H7 (cell line): ENCODE measurements at regions not wholly inside any gene's neighbourhood (a gene's known extent, or its start where the extent isn't known, plus 50 kb on each side); places are given as distances from the start of the nearest gene placed in this dataset.

Experiments used
- DNase-seq: peaks from one replicate; pipeline ENCODE4 v3.0.0; 2012
- H3K27me3 ChIP-seq: 2 replicates; pipeline ENCODE4 v1.6.0; 2011; ENCODE audit warnings: mild to moderate bottlenecking, low read length; ENCODE audit not compliant: control insufficient read depth, insufficient read depth
- H3K36me3 ChIP-seq: replicated peaks from 2 replicates; pipeline ENCODE4 v1.5.1; 2011; ENCODE audit warnings: low read length; ENCODE audit not compliant: control insufficient read depth, insufficient read depth
- H3K4me3 ChIP-seq: 2 replicates; pipeline ENCODE4 v1.5.1; 2011; ENCODE audit warnings: low read depth, mild to moderate bottlenecking, control low read depth, low read length, moderate library complexity; ENCODE audit not compliant: insufficient read depth

GRCh38 chr4:19888587-19888986 is 363.1 kb upstream of the SLIT2 start:
- no peak for DNase-seq
- Histone ChIP-seq H3K36me3 (no peaks in the 10 kb centered on the region), H3K4me3 (no peak overlapping the region), H3K27me3 (no peaks in the 10 kb centered on the region)

GRCh38 chr4:19883841-19884240 is 367.9 kb upstream of the SLIT2 start:
- Histone ChIP-seq H3K4me3 (no peak overlapping the region), H3K27me3 (no peaks in the 10 kb centered on the region), H3K36me3 (no peaks in the 10 kb centered on the region)
- no peak for DNase-seq

GRCh38 chr4:19880206-19880605 is 371.5 kb upstream of the SLIT2 start:
- no peak overlapping the region for H3K4me3 ChIP-seq
- H3K36me3 ChIP-seq = no peaks in the 10 kb centered on the region
- no peaks in the 10 kb centered on the region for H3K27me3 ChIP-seq
- no peak for DNase-seq

- H3K27me3 ChIP-seq = no peaks in the 10 kb centered on the region
- H3K4me3 ChIP-seq = no peak overlapping the region
- H3K36me3 ChIP-seq = no peaks in the 10 kb centered on the region
- DNase-seq = no peak
Measured at GRCh38 chr4:19879330-19879729, 372.4 kb upstream of the SLIT2 start.

GRCh38 chr4:19857991-19858390 is 393.7 kb upstream of the SLIT2 start:
- no peak for DNase-seq
- H3K4me3 ChIP-seq = no peak overlapping the region
- no peaks in the 10 kb centered on the region for H3K27me3 ChIP-seq
- H3K36me3 ChIP-seq = no peaks in the 10 kb centered on the region

- no peak overlapping the region for H3K4me3 ChIP-seq
- no peaks in the 10 kb centered on the region for H3K27me3 ChIP-seq
- H3K36me3 ChIP-seq = no peaks in the 10 kb centered on the region
- DNase-seq = no peak
Measured at GRCh38 chr4:19857380-19857779, 394.3 kb upstream of the SLIT2 start.

GRCh38 chr4:19850909-19851308 is 400.8 kb upstream of the SLIT2 start:
- Histone ChIP-seq H3K36me3 (no peaks in the 10 kb centered on the region), H3K27me3 (no peaks in the 10 kb centered on the region), H3K4me3 (no peak overlapping the region)
- no peak for DNase-seq

GRCh38 chr4:19844446-19844845 is 407.3 kb upstream of the SLIT2 start:
- H3K36me3 ChIP-seq = no peaks in the 10 kb centered on the region
- no peak for DNase-seq
- H3K4me3 ChIP-seq = no peak overlapping the region
- H3K27me3 ChIP-seq = no peaks in the 10 kb centered on the region

- DNase-seq = no peak
- H3K36me3 ChIP-seq = no peaks in the 10 kb centered on the region
- no peak overlapping the region for H3K4me3 ChIP-seq
- no peaks in the 10 kb centered on the region for H3K27me3 ChIP-seq
Measured at GRCh38 chr4:19842471-19842870, 409.2 kb upstream of the SLIT2 start.

- Histone ChIP-seq H3K4me3 (no peak overlapping the region), H3K36me3 (no peaks in the 10 kb centered on the region), H3K27me3 (no peaks in the 10 kb centered on the region)
- DNase-seq = no peak
Measured at GRCh38 chr4:19838858-19839257, 412.8 kb upstream of the SLIT2 start.

GRCh38 chr4:19835429-19835828 is 416.3 kb upstream of the SLIT2 start:
- Histone ChIP-seq H3K27me3 (no peaks in the 10 kb centered on the region), H3K36me3 (no peaks in the 10 kb centered on the region), H3K4me3 (no peak overlapping the region)
- DNase-seq = no peak

- H3K4me3 ChIP-seq = no peak overlapping the region
- DNase-seq = no peak
- H3K27me3 ChIP-seq = no peaks in the 10 kb centered on the region
- no peaks in the 10 kb centered on the region for H3K36me3 ChIP-seq
Measured at GRCh38 chr4:19832411-19832810, 419.3 kb upstream of the SLIT2 start.

- H3K36me3 ChIP-seq = no peaks in the 10 kb centered on the region
- no peaks in the 10 kb centered on the region for H3K27me3 ChIP-seq
- no peak for DNase-seq
- H3K4me3 ChIP-seq = no peak overlapping the region
Measured at GRCh38 chr4:19831644-19832285, 419.9 kb upstream of the SLIT2 start.

GRCh38 chr4:19829101-19829500 is 422.6 kb upstream of the SLIT2 start:
- H3K27me3 ChIP-seq = no peaks in the 10 kb centered on the region
- no peak for DNase-seq
- H3K36me3 ChIP-seq = no peaks in the 10 kb centered on the region
- no peak overlapping the region for H3K4me3 ChIP-seq

GRCh38 chr4:19823781-19824180 is 427.9 kb upstream of the SLIT2 start:
- no peaks in the 10 kb centered on the region for H3K27me3 ChIP-seq
- no peak overlapping the region for H3K4me3 ChIP-seq
- no peak for DNase-seq
- H3K36me3 ChIP-seq = no peaks in the 10 kb centered on the region

GRCh38 chr4:19819737-19820136 is 432.0 kb upstream of the SLIT2 start:
- DNase-seq = no peak
- Histone ChIP-seq H3K4me3 (no peak overlapping the region), H3K36me3 (no peaks in the 10 kb centered on the region), H3K27me3 (no peaks in the 10 kb centered on the region)
